Right lobe of liver (tissue), 6 donors: ENCODE measurements at regions not wholly inside any gene's neighbourhood (a gene's known extent, or its start where the extent isn't known, plus 50 kb on each side); places are given as distances from the start of the nearest gene placed in this dataset.

ENCODE experiments used
- ATAC-seq, 4 donors: fragments of 200-7000 bp; cut with Tn5 transposase; one replicate each; pipeline ENCODE4 v1.9.1; 2020; ENCODE audit warnings: mild to moderate bottlenecking in 4 of 4, moderate library complexity in 4 of 4
- DNase-seq, 3 donors: peaks; one replicate each; pipeline ENCODE4 v3.0.0-alpha.2; 2020
- H3K27ac ChIP-seq, 3 donors: fragments of 200-600 bp; one replicate each; pipeline ENCODE4 v1.8.0; 2022
- H3K27me3 ChIP-seq, 2 donors: fragments of 200-600 bp; one replicate each; pipeline ENCODE4 v1.8.0; 2022
- H3K36me3 ChIP-seq, 4 donors: fragments of 200-600 bp; sonication (generic) in 1 of 4; one replicate each; pipeline versions ENCODE4 v1.5.1 to v1.8.0; 2017 to 2022; ENCODE audit warnings: control low read depth in 1 of 4
- H3K4me1 ChIP-seq, 4 donors: fragments of 200-600 bp; sonication (generic) in 1 of 4; one replicate each; pipeline versions ENCODE4 v1.5.1 to v1.8.0; 2017 to 2022; ENCODE audit warnings: control low read depth in 1 of 4
- H3K4me3 ChIP-seq, 3 donors: fragments of 200-600 bp; one replicate each; pipeline ENCODE4 v1.8.0; 2022
- H3K9me3 ChIP-seq, 4 donors: fragments of 200-600 bp; sonication (generic) in 1 of 4; one replicate each; pipeline versions ENCODE4 v1.5.1 to v1.8.0; 2017 to 2022; ENCODE audit warnings: control low read depth in 1 of 4
- CTCF ChIP-seq, 4 donors: fragments of 200-600 bp in 3 of 4; fragments of 450-650 bp in 1 of 4; IDR thresholded peaks; one replicate each; pipeline versions ENCODE4 v1.5.1 to v1.8.0; 2016 to 2022; ENCODE audit warnings: antibody characterized with exemption in 4 of 4, mild to moderate bottlenecking in 2 of 4
- POLR2A ChIP-seq: fragments of 450-650 bp; IDR thresholded peaks from one replicate; pipeline ENCODE4 v1.6.1; 2017; ENCODE audit warnings: antibody characterized with exemption, mild to moderate bottlenecking
- WGBS: methylation state at CpG from one replicate; pipeline ENCODE4 v1.1.6; 2018; ENCODE audit warnings: low coverage, low lambda C conversion rate; ENCODE audit not compliant: insufficient coverage; ENCODE audit errors: missing lambda C conversion rate; 5-methylcytosine and 5-hydroxymethylcytosine counted together
- intact Hi-C, 2 donors: fragments of 100-400 bp; cut with DNase I; formaldehyde crosslinking; loops; one replicate each; pipeline versions ENCODE4 v1.11.2 to v1.14.1; 2022
- donor health status: DM: no; HTN: yes; CAD: no.
- donor health status: DM: no; HTN: no; CAD: no.
- donor health status: DM: no; HTN: no; CAD: no.
- donor health status: DM: no; HTN: yes; CAD: no.
- donor health status: DM: no; HTN: yes; CAD: no.

GRCh38 chr4:67342291-67342690, 203.0 kb downstream of the CENPC start:
- intact Hi-C loops = no loop called here
- ATAC-seq = no peak
- Histone ChIP-seq H3K9me3 (no peaks in the 10 kb centered on the region), H3K27ac (no peak overlapping the region), H3K4me3 (no peak overlapping the region), H3K27me3 (no peaks in the 10 kb centered on the region), H3K4me1 (no peaks in the 10 kb centered on the region), H3K36me3 (no peaks in the 10 kb centered on the region)
- no peak for DNase-seq
- 16% methylated on average over 2 of the region's 2 CpGs for WGBS
- no peak for TF ChIP-seq CTCF (IDR thresholded peaks at IDR 0.05)
- no peak for TF ChIP-seq POLR2A

DNA sequence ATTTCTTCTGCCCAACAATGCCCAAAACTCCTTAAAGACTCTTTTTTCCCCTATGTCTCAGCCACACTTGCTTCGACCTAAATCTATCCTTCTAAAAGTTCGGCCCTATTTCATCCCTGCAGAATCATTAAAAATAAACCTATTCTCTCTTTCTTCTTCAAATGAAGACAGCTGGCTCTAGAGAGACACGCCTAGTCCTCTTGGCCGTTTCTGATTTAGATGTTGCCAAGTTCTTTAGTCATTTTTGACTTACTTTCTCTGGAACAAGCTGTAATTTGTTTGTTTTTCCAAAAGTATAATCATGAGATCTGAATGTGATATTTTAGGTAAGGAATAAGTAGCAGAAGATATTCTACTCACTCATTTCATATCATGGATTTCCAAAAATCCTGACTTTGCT, 211.6 kb downstream of the CENPC start:
- Histone ChIP-seq H3K27ac (no peak overlapping the region), H3K27me3 (no peaks in the 10 kb centered on the region), H3K36me3 (no peaks in the 10 kb centered on the region), H3K4me3 (no peak overlapping the region), H3K9me3 (no peaks in the 10 kb centered on the region), H3K4me1 (no peaks in the 10 kb centered on the region)
- TF ChIP-seq CTCF (IDR thresholded peaks at IDR 0.05) = no peak
- DNase-seq (no peak), ATAC-seq (no peak)
- intact Hi-C loops = no loop called here
- WGBS = 56% methylated on average over 4 of the region's 4 CpGs

- H3K27ac ChIP-seq = no peak overlapping the region
- 0% methylated on average over 4 of the region's 4 CpGs for WGBS
- intact Hi-C loops = no loop called here
Observed at GRCh38 chr4:67332627-67333026, 212.7 kb downstream of the CENPC start.

DNA sequence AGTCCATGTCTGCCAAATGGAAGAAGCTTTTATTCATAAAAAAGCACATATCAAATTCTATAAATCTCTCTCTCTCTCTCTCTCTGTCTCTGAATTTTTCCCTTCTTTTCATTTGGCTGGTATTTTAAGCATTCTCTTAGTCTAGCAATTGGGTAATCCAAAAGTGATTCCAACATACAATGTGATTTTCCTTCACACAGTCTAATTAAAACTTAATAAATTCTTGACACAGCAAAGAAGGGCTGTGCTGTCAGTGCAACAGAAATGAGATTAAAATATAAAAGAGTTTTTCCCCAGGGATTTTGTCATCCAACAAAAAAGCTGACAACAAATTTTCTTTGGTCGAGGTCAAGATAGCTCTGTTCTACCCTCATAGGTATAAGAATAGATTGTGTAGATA, 216.9 kb downstream of the CENPC start:
- TF ChIP-seq CTCF (IDR thresholded peaks at IDR 0.05) = no peak
- no peak for TF ChIP-seq POLR2A
- no peaks in the 10 kb centered on the region for H3K9me3 ChIP-seq
- no peaks in the 10 kb centered on the region for H3K27me3 ChIP-seq
- no peaks in the 10 kb centered on the region for H3K4me1 ChIP-seq
- intact Hi-C loops = loop anchor here in 1 of 2 donors (10.0 kb wide), 1 partner anchor 244 kb away; no protein-coding TSS in a partner anchor
- H3K36me3 ChIP-seq = no peaks in the 10 kb centered on the region
- WGBS = 52% methylated on average over 1 of the region's 1 CpG
- no peak overlapping the region for H3K4me3 ChIP-seq
- DNase-seq (no peak), ATAC-seq (no peak)
- H3K27ac ChIP-seq = no peak overlapping the region

More at GRCh38 chr4:67332627-67333026, 212.7 kb downstream of the CENPC start:
- H3K36me3 ChIP-seq = no peaks in the 10 kb centered on the region
- H3K4me3 ChIP-seq = no peak overlapping the region
- H3K9me3 ChIP-seq = no peaks in the 10 kb centered on the region
- DNase-seq (no peak), ATAC-seq (peak in 3 of 4 donors; percentile 57 to 68 (median 62))
- H3K4me1 ChIP-seq = no peaks in the 10 kb centered on the region
- no peaks in the 10 kb centered on the region for H3K27me3 ChIP-seq
- TF ChIP-seq POLR2A (no peak), CTCF (IDR thresholded peaks at IDR 0.05) (peak; percentile 37 to 48 (median 40))

DNA sequence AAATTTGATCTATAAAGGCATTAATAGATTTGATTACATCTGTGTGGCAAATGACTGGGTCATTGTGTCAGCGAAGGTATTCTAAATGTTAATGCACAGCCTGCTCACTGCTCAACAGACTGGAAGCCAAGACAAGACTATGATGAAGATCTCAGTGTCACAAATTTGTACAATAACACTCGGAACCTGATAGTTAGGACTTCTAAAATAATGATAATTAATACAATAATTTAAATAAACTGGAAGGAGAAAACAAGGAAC, 217.4 kb downstream of the CENPC start:
- no peaks in the 10 kb centered on the region for H3K9me3 ChIP-seq
- intact Hi-C loops = loop anchor here in 1 of 2 donors (10.0 kb wide), 1 partner anchor 243 kb away; no protein-coding TSS in a partner anchor
- H3K27ac ChIP-seq = no peak overlapping the region
- H3K27me3 ChIP-seq = no peaks in the 10 kb centered on the region
- WGBS = 28% methylated on average over 2 of the region's 2 CpGs
- TF ChIP-seq CTCF (IDR thresholded peaks at IDR 0.05) = no peak
- no peak for TF ChIP-seq POLR2A
- H3K36me3 ChIP-seq = no peaks in the 10 kb centered on the region
- no peak for DNase-seq
- ATAC-seq = no peak
- H3K4me1 ChIP-seq = no peaks in the 10 kb centered on the region
- H3K4me3 ChIP-seq = no peak overlapping the region
